Glomerular visceral epithelial cell (primary cell): ENCODE measurements at regions not wholly inside any gene's neighbourhood (a gene's known extent, or its start where the extent isn't known, plus 50 kb on each side); places are given as distances from the start of the nearest gene placed in this dataset.

ENCODE experiments used
- DNase-seq: peaks from one replicate; pipeline ENCODE4 v3.0.0-alpha.2; 2016; ENCODE audit errors: extremely low spot score

GRCh38 chr13:106814463-106814862, 246.5 kb upstream of the ARGLU1 start:
- DNase-seq, result no peak

- no peak for DNase-seq
Observed at GRCh38 chr13:106810069-106810468, 242.1 kb upstream of the ARGLU1 start.

- no peak for DNase-seq
Observed at GRCh38 chr13:106804991-106805390, 237.1 kb upstream of the ARGLU1 start.

GRCh38 chr13:106802917-106803316, 235.0 kb upstream of the ARGLU1 start:
- DNase-seq, result no peak

- DNase-seq, result no peak
Observed at GRCh38 chr13:106799781-106800335, 231.9 kb upstream of the ARGLU1 start.

GRCh38 chr13:106797081-106797640, 229.2 kb upstream of the ARGLU1 start:
- DNase-seq, result no peak

- DNase-seq, result no peak
Observed at GRCh38 chr13:106796280-106797047, 228.5 kb upstream of the ARGLU1 start.

GRCh38 chr13:106795847-106796246, 227.9 kb upstream of the ARGLU1 start:
- no peak for DNase-seq

GRCh38 chr13:106794117-106794516, 226.2 kb upstream of the ARGLU1 start:
- DNase-seq, result no peak

- no peak for DNase-seq
Observed at GRCh38 chr13:106789911-106790310, 222.0 kb upstream of the ARGLU1 start.

GRCh38 chr13:106786006-106786563, 218.1 kb upstream of the ARGLU1 start:
- DNase-seq, result no peak

- DNase-seq, result no peak
Observed at GRCh38 chr13:106774621-106775020, 206.7 kb upstream of the ARGLU1 start.

GRCh38 chr13:106772006-106772601, 204.2 kb upstream of the ARGLU1 start:
- DNase-seq, result no peak

- DNase-seq, result no peak
Observed at GRCh38 chr13:106768991-106769390, 201.1 kb upstream of the ARGLU1 start.

- DNase-seq, result peak; percentile 3
Observed at GRCh38 chr13:106762708-106763107, 194.8 kb upstream of the ARGLU1 start.

GRCh38 chr13:106756446-106756845, 188.5 kb upstream of the ARGLU1 start:
- DNase-seq, result no peak

GRCh38 chr13:106755542-106755941, 187.6 kb upstream of the ARGLU1 start:
- DNase-seq, result peak; percentile 65

GRCh38 chr13:106753251-106753650, 185.3 kb upstream of the ARGLU1 start:
- DNase-seq, result no peak

GRCh38 chr13:106752584-106753170, 184.7 kb upstream of the ARGLU1 start:
- no peak for DNase-seq

GRCh38 chr13:106748785-106749184, 180.8 kb upstream of the ARGLU1 start:
- DNase-seq, result no peak

- no peak for DNase-seq
Observed at GRCh38 chr13:106744516-106744915, 176.6 kb upstream of the ARGLU1 start.

- DNase-seq, result no peak
Observed at GRCh38 chr13:106738186-106738678, 170.3 kb upstream of the ARGLU1 start.
